ENCODE measurements at regions not wholly inside any gene's neighbourhood (a gene's known extent, or its start where the extent isn't known, plus 50 kb on each side); places are given as distances from the start of the nearest gene placed in this dataset.

- H3K4me2 ChIP-seq (ENCODE audit: unreplicated experiment) = no peak overlapping the region
- H3K9me2 ChIP-seq (ENCODE audit: insufficient read depth) = no peaks in the 10 kb centered on the region
- TF ChIP-seq EZH2 (IDR thresholded peaks at IDR 0.05; ENCODE audit: insufficient read depth, poor library complexity, severe bottlenecking) (no peak), EZH2phosphoT487 (IDR thresholded peaks at IDR 0.05; ENCODE audit: insufficient read depth, low read depth) (no peak)
- H3K79me2 ChIP-seq (ENCODE audit: insufficient read depth) = no peaks in the 10 kb centered on the region
- H3K9me3 ChIP-seq (ENCODE audit: low read depth) = no peaks in the 10 kb centered on the region
- WGBS, 2 experiments (ENCODE audit: low coverage in 1 of 2, low lambda C conversion rate in 2 of 2, missing lambda C conversion rate in 2 of 2) = 9 to 12% methylated on average over 3 of the region's 3 CpGs
- H3K4me3 ChIP-seq = no peak overlapping the region
- H3K36me3 ChIP-seq (ENCODE audit: low read depth) = no peaks in the 10 kb centered on the region
- H3F3A ChIP-seq (ENCODE audit: insufficient read depth) = no peaks in the 10 kb centered on the region
- H4K20me1 ChIP-seq (ENCODE audit: insufficient read depth) = no peaks in the 10 kb centered on the region
- H3K27me3 ChIP-seq (replicated peaks; ENCODE audit: insufficient read depth) = no peaks in the 10 kb centered on the region
- in situ Hi-C loops (cut with MboI) = no loop called here
- no peak overlapping the region for H3K27ac ChIP-seq
- no peak overlapping the region for H2AFZ ChIP-seq
- no peaks in the 10 kb centered on the region for H3K4me1 ChIP-seq (ENCODE audit: insufficient read depth)
- H3K9ac ChIP-seq = no peak overlapping the region
- no peak for DNase-seq
Measured at GRCh38 chr7:153509768-153510167, 542.4 kb upstream of the DPP6 start.

GRCh38 chr7:153510674-153511073 lies 541.5 kb upstream of the DPP6 start:
- no peaks in the 10 kb centered on the region for H3F3A ChIP-seq (ENCODE audit: insufficient read depth)
- H4K20me1 ChIP-seq (ENCODE audit: insufficient read depth) = no peaks in the 10 kb centered on the region
- in situ Hi-C loops (cut with MboI) = no loop called here
- H3K4me3 ChIP-seq = no peak overlapping the region
- no peaks in the 10 kb centered on the region for H3K9me3 ChIP-seq (ENCODE audit: low read depth)
- TF ChIP-seq EZH2 (IDR thresholded peaks at IDR 0.05; ENCODE audit: insufficient read depth, poor library complexity, severe bottlenecking) (no peak), EZH2phosphoT487 (IDR thresholded peaks at IDR 0.05; ENCODE audit: insufficient read depth, low read depth) (no peak)
- DNase-seq = no peak
- H3K4me2 ChIP-seq (ENCODE audit: unreplicated experiment) = no peak overlapping the region
- 10 to 20% methylated on average over 3 of the region's 3 CpGs for WGBS, 2 experiments (ENCODE audit: low coverage in 1 of 2, low lambda C conversion rate in 2 of 2, missing lambda C conversion rate in 2 of 2)
- no peaks in the 10 kb centered on the region for H3K79me2 ChIP-seq (ENCODE audit: insufficient read depth)
- H3K36me3 ChIP-seq (ENCODE audit: low read depth) = no peaks in the 10 kb centered on the region
- H3K9ac ChIP-seq = no peak overlapping the region
- no peaks in the 10 kb centered on the region for H3K27me3 ChIP-seq (replicated peaks; ENCODE audit: insufficient read depth)
- H3K27ac ChIP-seq = no peak overlapping the region
- no peak overlapping the region for H2AFZ ChIP-seq
- H3K4me1 ChIP-seq (ENCODE audit: insufficient read depth) = no peaks in the 10 kb centered on the region
- H3K9me2 ChIP-seq (ENCODE audit: insufficient read depth) = no peaks in the 10 kb centered on the region

GRCh38 chr7:153514032-153514431 lies 538.2 kb upstream of the DPP6 start:
- no peak overlapping the region for H3K4me2 ChIP-seq (ENCODE audit: unreplicated experiment)
- H3K79me2 ChIP-seq (ENCODE audit: insufficient read depth) = no peaks in the 10 kb centered on the region
- no peaks in the 10 kb centered on the region for H3K36me3 ChIP-seq (ENCODE audit: low read depth)
- no peak overlapping the region for H3K27ac ChIP-seq
- no peak overlapping the region for H3K9ac ChIP-seq
- DNase-seq = no peak
- no peaks in the 10 kb centered on the region for H4K20me1 ChIP-seq (ENCODE audit: insufficient read depth)
- TF ChIP-seq EZH2phosphoT487 (IDR thresholded peaks at IDR 0.05; ENCODE audit: insufficient read depth, low read depth) (no peak), EZH2 (IDR thresholded peaks at IDR 0.05; ENCODE audit: insufficient read depth, poor library complexity, severe bottlenecking) (no peak)
- no peaks in the 10 kb centered on the region for H3K27me3 ChIP-seq (replicated peaks; ENCODE audit: insufficient read depth)
- H3K4me1 ChIP-seq (ENCODE audit: insufficient read depth) = no peaks in the 10 kb centered on the region
- H3K9me3 ChIP-seq (ENCODE audit: low read depth) = no peaks in the 10 kb centered on the region
- H3K4me3 ChIP-seq = no peak overlapping the region
- no peaks in the 10 kb centered on the region for H3F3A ChIP-seq (ENCODE audit: insufficient read depth)
- in situ Hi-C loops (cut with MboI) = no loop called here
- WGBS, 2 experiments (ENCODE audit: low coverage in 1 of 2, low lambda C conversion rate in 2 of 2, missing lambda C conversion rate in 2 of 2) = 18 to 27% methylated on average over 5 of the region's 5 CpGs
- H2AFZ ChIP-seq = no peak overlapping the region
- no peaks in the 10 kb centered on the region for H3K9me2 ChIP-seq (ENCODE audit: insufficient read depth)

- Histone ChIP-seq H3K36me3 (ENCODE audit: low read depth) (no peaks in the 10 kb centered on the region), H3K4me3 (no peak overlapping the region), H3K4me2 (ENCODE audit: unreplicated experiment) (no peak overlapping the region), H3F3A (ENCODE audit: insufficient read depth) (no peaks in the 10 kb centered on the region), H2AFZ (no peak overlapping the region), H3K9me2 (ENCODE audit: insufficient read depth) (no peaks in the 10 kb centered on the region), H4K20me1 (ENCODE audit: insufficient read depth) (no peaks in the 10 kb centered on the region), H3K4me1 (ENCODE audit: insufficient read depth) (no peaks in the 10 kb centered on the region), H3K9me3 (ENCODE audit: low read depth) (no peaks in the 10 kb centered on the region), H3K79me2 (ENCODE audit: insufficient read depth) (no peaks in the 10 kb centered on the region), H3K9ac (no peak overlapping the region), H3K27me3 (replicated peaks; ENCODE audit: insufficient read depth) (no peaks in the 10 kb centered on the region), H3K27ac (no peak overlapping the region)
- DNase-seq = no peak
- TF ChIP-seq EZH2phosphoT487 (IDR thresholded peaks at IDR 0.05; ENCODE audit: insufficient read depth, low read depth) = no peak
- TF ChIP-seq EZH2 (IDR thresholded peaks at IDR 0.05; ENCODE audit: insufficient read depth, poor library complexity, severe bottlenecking) = no peak
- 43 to 48% methylated on average over 4 of the region's 4 CpGs for WGBS, 2 experiments (ENCODE audit: low coverage in 1 of 2, low lambda C conversion rate in 2 of 2, missing lambda C conversion rate in 2 of 2)
- in situ Hi-C loops (cut with MboI) = no loop called here
Measured at GRCh38 chr7:153515359-153515758, 536.8 kb upstream of the DPP6 start.
